HG03521 (cell line): ENCODE measurements at regions not wholly inside any gene's neighbourhood (a gene's known extent, or its start where the extent isn't known, plus 50 kb on each side); places are given as distances from the start of the nearest gene placed in this dataset.

Source experiments
- ATAC-seq: cut with Tn5 transposase; IDR thresholded peaks from one replicate; pipeline ENCODE4 v1.9.1; 2021; ENCODE audit warnings: mild to moderate bottlenecking, moderate library complexity; ENCODE audit not compliant: unreplicated experiment

DNA sequence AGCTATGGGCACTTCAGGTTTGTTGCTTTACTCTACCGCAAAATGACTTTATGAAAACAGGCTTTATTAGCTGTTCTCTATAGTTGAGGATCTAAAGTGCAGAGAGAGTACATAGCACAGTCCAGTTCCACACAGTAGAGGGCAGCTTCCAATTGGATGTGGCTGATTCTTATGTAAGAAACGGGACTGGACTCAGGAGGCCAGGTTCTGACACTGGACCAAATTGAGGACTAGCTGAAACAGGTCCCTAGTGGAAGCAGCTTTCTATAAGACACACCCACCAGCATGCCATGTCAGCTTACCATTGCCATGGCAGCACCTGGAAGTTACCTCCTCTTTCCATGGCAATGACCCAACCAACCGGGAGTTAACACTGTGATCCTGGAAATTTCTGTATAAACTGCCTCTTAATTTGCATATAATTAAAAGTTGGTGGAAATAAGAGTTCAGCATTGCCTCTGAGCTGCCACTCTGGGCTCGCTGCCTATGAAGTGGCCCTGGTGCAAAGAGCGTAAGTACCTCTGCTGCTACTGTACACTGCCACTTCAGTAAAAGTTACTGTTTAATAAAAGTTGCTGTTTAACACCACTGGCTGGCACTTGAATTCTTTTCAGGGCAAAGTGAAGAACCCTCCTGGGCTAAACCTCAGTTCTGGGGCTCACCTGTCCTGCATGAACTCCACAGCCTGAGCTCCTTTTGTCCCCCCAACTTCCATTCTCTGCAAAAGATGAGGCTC, 211.9 kb upstream of the SLC10A2 start:
- no peak for ATAC-seq

- peak; percentile 80 for ATAC-seq
Observed at GRCh38 chr13:103276775-103277498, 210.7 kb upstream of the SLC10A2 start.

DNA sequence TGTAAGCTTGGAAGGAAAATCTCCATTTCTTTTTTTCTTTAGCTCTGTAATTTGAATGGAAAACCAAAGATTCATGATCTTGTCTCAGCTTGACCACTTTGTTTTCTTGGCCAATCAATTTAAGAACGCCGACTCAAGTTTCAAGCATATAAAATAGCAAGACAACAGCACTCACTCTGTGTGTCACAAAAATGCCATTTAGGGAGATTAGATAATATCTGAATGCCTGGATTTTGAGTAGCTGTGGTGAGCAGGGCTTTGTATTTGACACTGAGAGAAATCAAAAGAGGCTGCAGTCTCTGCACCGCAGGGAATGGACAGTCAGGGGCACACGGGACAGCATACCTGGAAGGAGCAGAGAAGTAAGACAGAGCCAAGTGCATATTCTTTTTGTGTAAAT, 209.5 kb upstream of the SLC10A2 start:
- no peak for ATAC-seq

DNA sequence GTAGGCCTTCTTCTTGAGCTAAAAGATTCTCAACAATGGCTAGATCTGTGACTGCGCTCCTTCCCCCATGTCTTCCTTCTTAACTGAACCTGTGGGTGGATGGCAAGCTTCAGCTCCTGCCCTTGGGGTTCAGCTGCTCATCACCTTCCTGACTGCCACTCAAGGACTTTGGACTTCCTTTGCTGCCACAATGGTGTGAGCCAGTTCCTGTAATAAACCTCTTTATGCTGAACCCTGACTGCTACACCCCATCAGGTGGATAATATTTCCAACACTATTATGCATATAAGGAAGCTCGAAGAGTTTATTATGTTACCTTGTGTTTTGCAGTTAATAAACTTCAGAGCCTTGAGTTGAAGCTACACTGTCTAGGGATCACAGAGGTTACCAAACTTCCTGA, 208.9 kb upstream of the SLC10A2 start:
- no peak for ATAC-seq

GRCh38 chr13:103273825-103274224, 207.6 kb upstream of the SLC10A2 start:
- ATAC-seq, result no peak

GRCh38 chr13:103272770-103273169, 206.6 kb upstream of the SLC10A2 start:
- no peak for ATAC-seq

DNA sequence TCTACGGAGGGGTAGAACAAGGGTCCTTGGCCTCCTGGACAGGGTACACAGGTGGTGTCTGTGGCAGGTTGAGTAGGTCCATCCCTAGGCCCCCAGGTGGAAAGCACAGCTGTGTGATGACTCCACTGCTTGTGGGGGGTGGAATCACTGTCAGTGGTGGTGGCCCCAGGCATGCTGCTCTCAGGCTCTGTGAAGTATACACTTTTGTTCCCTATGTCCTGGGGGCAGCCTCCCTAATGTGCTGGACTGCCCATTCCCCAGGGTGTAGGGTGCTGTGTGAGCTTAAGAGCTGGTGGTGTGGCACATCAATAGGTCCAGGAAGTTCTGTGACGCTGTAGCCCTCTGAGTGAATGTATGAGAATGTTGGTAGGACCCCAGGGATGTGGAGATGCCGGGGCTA, 197.2 kb upstream of the SLC10A2 start:
- ATAC-seq, result no peak

DNA sequence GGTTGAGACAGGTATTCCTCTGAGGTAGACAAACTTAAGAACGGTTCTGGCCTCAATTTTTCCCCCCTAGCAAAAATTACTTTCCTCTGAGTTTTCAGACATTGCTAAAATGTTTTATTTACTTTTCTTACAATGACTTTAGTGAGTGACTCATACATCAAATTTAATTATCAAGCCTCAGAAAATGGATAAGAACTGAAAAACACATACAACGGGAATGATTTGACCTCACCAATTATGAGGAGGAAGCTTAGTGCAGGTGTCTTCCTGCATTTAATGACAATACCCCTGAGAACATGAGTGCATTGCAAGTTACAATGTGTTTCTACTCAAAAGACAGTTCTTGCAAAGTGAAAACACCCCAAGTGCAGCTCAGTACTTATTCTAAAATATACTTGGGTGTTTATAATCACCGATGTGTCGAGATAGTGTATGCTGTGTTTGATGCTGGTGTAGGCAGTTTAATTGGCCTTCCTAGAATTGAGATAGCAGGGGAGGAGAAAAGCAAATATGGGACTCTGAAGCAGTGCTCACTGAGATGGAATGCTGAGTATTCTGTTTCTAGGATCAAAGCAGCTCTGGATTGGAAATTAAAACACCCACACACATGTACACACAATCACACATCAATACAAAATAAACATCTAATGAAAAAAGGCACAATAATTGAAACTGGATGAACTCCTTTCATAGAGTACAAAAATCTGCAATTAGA, 189.5 kb upstream of the SLC10A2 start:
- no peak for ATAC-seq

DNA sequence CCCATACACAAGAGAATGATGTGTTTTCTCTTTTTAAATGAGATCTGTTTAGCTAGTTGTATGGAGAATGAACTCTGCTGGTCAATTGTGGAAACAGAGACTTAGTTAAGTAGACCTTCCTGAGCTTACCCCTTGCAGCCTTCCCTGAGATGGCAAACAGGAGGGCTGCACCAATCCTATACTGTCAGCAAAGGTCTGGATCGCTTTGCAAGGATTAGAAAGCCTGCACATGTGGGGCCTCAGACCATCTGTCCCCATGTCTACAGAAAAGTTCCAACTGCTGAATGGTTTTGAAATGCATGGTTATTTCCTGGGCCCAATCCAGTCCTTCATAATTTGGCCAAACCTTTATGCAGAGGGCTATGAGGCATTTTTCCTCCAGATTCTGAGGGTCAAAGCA, 183.9 kb upstream of the SLC10A2 start:
- ATAC-seq, result no peak

GRCh38 chr13:103246581-103247200, 180.5 kb upstream of the SLC10A2 start:
- no peak for ATAC-seq

GRCh38 chr13:103243495-103243894, 177.3 kb upstream of the SLC10A2 start:
- no peak for ATAC-seq

DNA sequence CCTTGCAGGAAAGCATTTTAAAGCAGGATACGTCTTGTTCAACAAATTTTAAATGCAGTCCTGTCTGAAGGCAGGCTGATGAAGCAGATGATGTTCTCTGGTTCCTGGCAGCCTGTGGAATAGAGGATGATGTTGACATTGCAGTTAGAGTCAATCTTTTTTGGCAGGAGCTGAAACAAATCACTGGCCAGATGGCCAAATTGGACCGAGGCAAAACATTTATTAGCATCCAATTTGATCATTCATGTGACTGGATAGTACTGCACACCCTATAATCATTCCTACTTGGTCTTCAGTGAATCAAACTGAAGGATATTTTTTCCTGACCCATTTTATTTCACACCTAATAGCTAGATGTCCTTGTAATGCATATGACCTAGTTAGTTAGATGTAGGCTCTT, 172.2 kb upstream of the SLC10A2 start:
- ATAC-seq, result no peak

- ATAC-seq, result no peak
Observed at GRCh38 chr13:103236213-103236612, 170.0 kb upstream of the SLC10A2 start.

DNA sequence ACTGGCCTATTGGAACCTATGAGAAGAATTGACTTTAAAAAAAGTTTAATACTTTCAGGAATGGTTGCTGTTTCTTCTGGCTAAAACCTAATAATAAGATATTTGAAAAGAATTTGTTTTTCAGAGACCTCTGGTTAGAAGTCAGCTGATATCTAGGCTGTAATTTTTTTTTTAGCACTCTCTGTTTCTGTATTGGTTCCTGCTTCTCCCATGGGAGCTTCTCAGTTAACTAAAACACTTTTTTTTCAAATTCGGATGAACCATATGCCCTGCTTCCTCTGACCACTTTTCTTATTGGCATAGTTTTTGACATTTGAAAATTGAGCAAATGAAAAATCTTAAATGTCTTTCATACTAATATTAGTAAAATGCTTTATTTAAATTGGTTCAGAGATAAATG, 163.5 kb upstream of the SLC10A2 start:
- no peak for ATAC-seq

- no peak for ATAC-seq
Observed at GRCh38 chr13:103224804-103225203, 158.6 kb upstream of the SLC10A2 start.

GRCh38 chr13:103222683-103223082, 156.5 kb upstream of the SLC10A2 start:
- ATAC-seq, result no peak

- ATAC-seq, result no peak
Observed at GRCh38 chr13:103218253-103218652, 152.0 kb upstream of the SLC10A2 start.

DNA sequence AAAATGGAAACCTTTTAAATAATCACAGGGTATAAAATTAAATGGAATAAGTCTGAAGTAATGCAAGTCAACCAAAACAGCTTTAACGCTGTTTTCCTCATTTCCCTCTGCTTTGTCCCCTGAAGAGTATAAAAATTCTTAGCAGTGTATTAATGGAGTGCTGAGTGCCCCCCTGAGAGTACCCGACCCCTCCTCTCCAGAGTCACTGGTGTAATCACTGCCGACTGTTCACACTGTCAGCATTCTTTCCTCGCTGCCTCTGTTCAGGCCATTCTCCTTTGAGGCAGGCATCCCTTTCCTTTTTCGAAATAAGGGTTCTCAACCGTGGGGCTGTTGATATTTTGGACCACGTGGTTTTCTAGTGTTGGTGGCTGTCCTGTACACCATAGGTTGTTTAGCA, 146.9 kb upstream of the SLC10A2 start:
- no peak for ATAC-seq

DNA sequence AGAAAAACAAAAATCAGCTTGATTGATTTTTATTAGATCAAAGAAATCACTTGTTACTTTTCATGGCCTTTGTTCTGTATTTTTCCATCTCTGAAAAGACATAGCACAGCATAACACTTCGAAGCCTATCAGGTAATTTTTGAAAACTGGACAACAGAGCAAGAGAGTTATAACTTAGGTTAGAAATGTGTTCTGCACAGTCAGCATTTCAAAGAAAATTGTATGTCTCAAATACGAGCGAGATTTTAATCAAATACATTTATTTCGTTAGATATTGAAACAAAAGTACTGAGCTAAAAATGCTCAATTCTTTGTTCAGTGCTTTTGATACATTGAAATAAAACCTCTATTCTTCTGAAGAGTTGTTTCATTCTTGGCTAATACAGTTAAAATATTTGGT, 144.1 kb upstream of the SLC10A2 start:
- no peak for ATAC-seq

- no peak for ATAC-seq
Observed at GRCh38 chr13:103203735-103204330, 137.6 kb upstream of the SLC10A2 start.
